ENCODE measurements at regions not wholly inside any gene's neighbourhood (a gene's known extent, or its start where the extent isn't known, plus 50 kb on each side); places are given as distances from the start of the nearest gene placed in this dataset.

- Histone ChIP-seq H3F3A (ENCODE audit: low read depth) (no peaks in the 10 kb centered on the region), H3K4me2 (no peak overlapping the region), H4K20me1 (ENCODE audit: low read depth) (no peaks in the 10 kb centered on the region), H3K36me3 (no peaks in the 10 kb centered on the region), H3K27me3 (no peaks in the 10 kb centered on the region), H3K9ac (no peak overlapping the region), H3K9me3 (ENCODE audit: low read depth) (no peaks in the 10 kb centered on the region), H3K4me1 (peaks cover 7% of the 10 kb centered on the region), H3K79me2 (ENCODE audit: low read depth) (no peaks in the 10 kb centered on the region), H2AFZ (replicated peaks) (no peak overlapping the region), H3K27ac (no peak overlapping the region), H3K4me3 (no peak overlapping the region)
- Mint-ChIP-seq H3K27me3 (ENCODE audit: insufficient read depth, low read depth) (peaks cover 2% of the 10 kb centered on the region), H3K4me3 (no peak overlapping the region), H3K27ac (no peak overlapping the region), H3K4me1 (peaks cover 19% of the 10 kb centered on the region), H3K9me3 (no peaks in the 10 kb centered on the region), H3K36me3 (no peaks in the 10 kb centered on the region)
- no peak for TF ChIP-seq EZH2 (IDR thresholded peaks at IDR 0.05)
- TF ChIP-seq EZH2phosphoT487 (IDR thresholded peaks at IDR 0.05): no peak
- no peak for TF ChIP-seq CTCF (IDR thresholded peaks at IDR 0.05)
- no peak for DNase-seq (ENCODE audit: low spot score)
Observed at GRCh38 chr5:72619677-72620076, 112.5 kb upstream of the ZNF366 start.

GRCh38 chr5:72619251-72619650 lies 112.0 kb upstream of the ZNF366 start:
- H3K79me2 ChIP-seq (ENCODE audit: low read depth): no peaks in the 10 kb centered on the region
- H3K27ac ChIP-seq: no peak overlapping the region
- H4K20me1 ChIP-seq (ENCODE audit: low read depth): no peaks in the 10 kb centered on the region
- H3K27ac Mint-ChIP-seq: no peak overlapping the region
- H3K27me3 Mint-ChIP-seq (ENCODE audit: insufficient read depth, low read depth): peaks cover 2% of the 10 kb centered on the region
- H3K4me2 ChIP-seq: no peak overlapping the region
- no peaks in the 10 kb centered on the region for H3F3A ChIP-seq (ENCODE audit: low read depth)
- peaks cover 16% of the 10 kb centered on the region for H3K4me1 Mint-ChIP-seq
- no peak overlapping the region for H3K4me3 ChIP-seq
- no peak overlapping the region for H3K9ac ChIP-seq
- no peak for TF ChIP-seq CTCF (IDR thresholded peaks at IDR 0.05)
- no peak for TF ChIP-seq EZH2 (IDR thresholded peaks at IDR 0.05)
- no peak for TF ChIP-seq EZH2phosphoT487 (IDR thresholded peaks at IDR 0.05)
- no peak for DNase-seq (ENCODE audit: low spot score)
- no peak overlapping the region for H2AFZ ChIP-seq (replicated peaks)
- H3K36me3 ChIP-seq: no peaks in the 10 kb centered on the region
- no peaks in the 10 kb centered on the region for H3K9me3 Mint-ChIP-seq
- no peaks in the 10 kb centered on the region for H3K9me3 ChIP-seq (ENCODE audit: low read depth)
- H3K4me1 ChIP-seq: peaks cover 7% of the 10 kb centered on the region
- no peak overlapping the region for H3K4me3 Mint-ChIP-seq
- no peaks in the 10 kb centered on the region for H3K36me3 Mint-ChIP-seq
- no peaks in the 10 kb centered on the region for H3K27me3 ChIP-seq

GRCh38 chr5:72618708-72619107 lies 111.5 kb upstream of the ZNF366 start:
- Histone ChIP-seq H3K79me2 (ENCODE audit: low read depth) (no peaks in the 10 kb centered on the region), H3K27ac (no peak overlapping the region), H3K4me1 (peaks cover 7% of the 10 kb centered on the region), H3K4me3 (no peak overlapping the region), H2AFZ (replicated peaks) (no peak overlapping the region), H4K20me1 (ENCODE audit: low read depth) (no peaks in the 10 kb centered on the region), H3K36me3 (no peaks in the 10 kb centered on the region), H3K27me3 (no peaks in the 10 kb centered on the region), H3K9ac (no peak overlapping the region), H3K9me3 (ENCODE audit: low read depth) (no peaks in the 10 kb centered on the region), H3F3A (ENCODE audit: low read depth) (no peaks in the 10 kb centered on the region), H3K4me2 (no peak overlapping the region)
- H3K27me3 Mint-ChIP-seq (ENCODE audit: insufficient read depth, low read depth): peaks cover 2% of the 10 kb centered on the region
- H3K4me3 Mint-ChIP-seq: no peak overlapping the region
- no peak for DNase-seq (ENCODE audit: low spot score)
- H3K4me1 Mint-ChIP-seq: peaks cover 11% of the 10 kb centered on the region
- H3K27ac Mint-ChIP-seq: no peak overlapping the region
- no peaks in the 10 kb centered on the region for H3K9me3 Mint-ChIP-seq
- TF ChIP-seq EZH2 (IDR thresholded peaks at IDR 0.05): no peak
- TF ChIP-seq CTCF (IDR thresholded peaks at IDR 0.05): no peak
- no peak for TF ChIP-seq EZH2phosphoT487 (IDR thresholded peaks at IDR 0.05)
- H3K36me3 Mint-ChIP-seq: no peaks in the 10 kb centered on the region
